HG02759 (cell line): ENCODE measurements at regions not wholly inside any gene's neighbourhood (a gene's known extent, or its start where the extent isn't known, plus 50 kb on each side); places are given as distances from the start of the nearest gene placed in this dataset.

Source experiments
- ATAC-seq: cut with Tn5 transposase; IDR thresholded peaks from one replicate; pipeline ENCODE4 v1.9.1; 2021; ENCODE audit warnings: mild to moderate bottlenecking, moderate library complexity; ENCODE audit not compliant: unreplicated experiment

- no peak for ATAC-seq
These were observed 298.5 kb upstream of the SLC35B3 start for GRCh38 chr6:8733879-8734278.

- ATAC-seq: no peak
These were observed 296.5 kb upstream of the SLC35B3 start for GRCh38 chr6:8731874-8732273.

- no peak for ATAC-seq
These were observed 275.5 kb upstream of the SLC35B3 start for GRCh38 chr6:8710668-8711431.

GRCh38 chr6:8707956-8708772, 272.8 kb upstream of the SLC35B3 start:
- ATAC-seq: no peak

- ATAC-seq: no peak
These were observed 272.0 kb upstream of the SLC35B3 start for GRCh38 chr6:8707369-8707768.

- no peak for ATAC-seq
These were observed 270.2 kb upstream of the SLC35B3 start for GRCh38 chr6:8705435-8706020.

GRCh38 chr6:8703059-8703458, 267.7 kb upstream of the SLC35B3 start:
- no peak for ATAC-seq

GRCh38 chr6:8688821-8689220, 253.5 kb upstream of the SLC35B3 start:
- ATAC-seq: no peak

- no peak for ATAC-seq
These were observed 250.7 kb upstream of the SLC35B3 start for GRCh38 chr6:8686077-8686476.

GRCh38 chr6:8683204-8683603, 247.9 kb upstream of the SLC35B3 start:
- ATAC-seq: no peak

- ATAC-seq: no peak
These were observed 244.5 kb upstream of the SLC35B3 start for GRCh38 chr6:8679823-8680222.

GRCh38 chr6:8678466-8678865, 243.1 kb upstream of the SLC35B3 start:
- ATAC-seq: no peak

DNA sequence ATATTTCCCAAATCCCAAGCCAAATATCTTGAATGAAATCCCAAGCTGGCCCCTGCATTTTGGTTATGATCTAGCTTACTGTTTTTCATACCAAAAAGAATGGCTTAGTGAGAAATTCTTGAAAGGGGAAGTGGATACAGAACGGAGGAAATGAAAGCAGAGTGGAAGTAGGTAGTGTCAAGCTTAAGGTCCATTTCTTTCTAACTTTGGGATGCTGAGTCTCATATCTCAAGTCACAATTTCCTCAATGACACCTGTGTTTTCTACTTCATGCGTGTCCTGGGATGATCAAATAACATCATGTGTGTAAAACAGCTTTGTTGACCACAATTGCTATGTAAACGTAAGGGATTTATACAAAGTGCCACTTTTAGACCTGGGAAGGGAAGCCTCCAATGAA, 238.8 kb upstream of the SLC35B3 start:
- ATAC-seq: no peak

DNA sequence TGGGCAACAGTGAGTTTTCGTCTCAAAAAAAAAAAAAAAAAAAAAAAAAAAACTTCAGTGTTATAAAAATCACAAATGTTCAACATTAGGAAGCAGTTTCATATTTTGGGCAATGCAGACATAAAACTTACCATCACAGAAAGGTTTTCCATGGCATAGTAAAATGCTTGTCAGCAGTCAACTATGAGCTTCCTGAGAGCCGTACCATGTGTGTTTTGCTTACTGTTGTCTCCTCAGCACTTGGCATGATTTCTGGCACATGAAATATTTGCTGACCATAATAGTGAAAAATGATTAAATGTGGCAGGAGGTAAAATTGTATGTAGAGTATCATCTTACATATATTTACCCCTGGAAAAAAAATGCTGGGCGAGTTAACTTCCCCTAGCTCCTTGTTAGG, 237.5 kb upstream of the SLC35B3 start:
- no peak for ATAC-seq

- ATAC-seq: no peak
These were observed 235.4 kb upstream of the SLC35B3 start for GRCh38 chr6:8670792-8671191.

- ATAC-seq: no peak
These were observed 229.4 kb upstream of the SLC35B3 start for GRCh38 chr6:8664700-8665099.

GRCh38 chr6:8664070-8664469, 228.7 kb upstream of the SLC35B3 start:
- ATAC-seq: no peak

- no peak for ATAC-seq
These were observed 224.3 kb upstream of the SLC35B3 start for GRCh38 chr6:8659404-8660189.

- no peak for ATAC-seq
These were observed 223.1 kb upstream of the SLC35B3 start for GRCh38 chr6:8658416-8658815.

- ATAC-seq: no peak
These were observed 222.2 kb upstream of the SLC35B3 start for GRCh38 chr6:8657522-8657921.
